OCI-LY3 (cell line): ENCODE measurements at regions not wholly inside any gene's neighbourhood (a gene's known extent, or its start where the extent isn't known, plus 50 kb on each side); places are given as distances from the start of the nearest gene placed in this dataset.

Experiments
- EZH2phosphoT487 ChIP-seq: fragments of 200-600 bp; shearing (Covaris generic); IDR thresholded peaks from 2 replicates; pipeline ENCODE4 v1.6.1; 2018; ENCODE audit warnings: antibody characterized with exemption, mixed run types, low read depth
- TF ChIP-seq, protein P1 (sequence below): fragments of 200-600, 300-600 bp; sonication (generic); IDR thresholded peaks from 2 replicates; pipeline ENCODE4 v1.5.1; 2014; ENCODE audit warnings: antibody characterized with exemption, low read length, low read depth

DNA sequence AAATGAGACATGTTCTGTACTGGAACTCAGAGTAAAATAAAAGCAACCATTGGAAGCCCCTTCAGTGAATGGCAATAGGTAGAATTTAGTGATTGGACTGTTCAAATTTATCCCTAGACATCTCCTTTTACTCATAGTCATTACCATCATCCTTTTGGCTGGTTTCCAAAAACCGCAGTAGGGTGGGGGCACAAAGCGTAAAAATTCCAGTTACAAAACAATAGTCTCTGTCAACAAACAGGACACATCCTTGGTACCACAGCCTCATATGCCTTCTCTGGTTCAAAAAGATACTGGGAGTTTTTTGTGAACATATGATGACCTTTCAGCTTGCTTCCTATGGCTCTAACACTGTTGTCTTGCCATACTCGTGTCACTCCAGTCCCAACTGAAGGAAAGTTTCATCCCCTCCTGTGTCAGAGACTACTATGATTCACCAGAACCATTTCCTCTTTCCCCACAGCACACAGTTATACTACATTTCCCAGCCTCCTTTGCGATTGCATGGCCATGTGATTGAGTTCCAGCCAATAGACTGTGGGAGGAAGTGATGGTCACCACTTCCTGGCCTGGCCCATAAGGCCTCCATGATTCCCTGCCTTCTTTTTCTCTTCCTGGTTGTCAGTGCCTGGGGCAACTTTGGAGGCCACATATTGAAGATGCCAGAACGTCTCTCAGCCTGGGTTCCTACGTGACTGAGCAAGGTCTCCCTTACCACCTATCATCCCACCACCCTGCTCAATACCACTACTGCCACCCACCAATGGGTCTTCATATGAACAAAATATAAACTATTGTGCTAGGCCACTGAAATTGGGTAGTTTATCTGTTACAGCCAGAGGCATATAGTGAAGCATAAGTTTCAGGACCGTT, 162.4 kb downstream of the ID4 start:
- TF ChIP-seq, protein P1, sequence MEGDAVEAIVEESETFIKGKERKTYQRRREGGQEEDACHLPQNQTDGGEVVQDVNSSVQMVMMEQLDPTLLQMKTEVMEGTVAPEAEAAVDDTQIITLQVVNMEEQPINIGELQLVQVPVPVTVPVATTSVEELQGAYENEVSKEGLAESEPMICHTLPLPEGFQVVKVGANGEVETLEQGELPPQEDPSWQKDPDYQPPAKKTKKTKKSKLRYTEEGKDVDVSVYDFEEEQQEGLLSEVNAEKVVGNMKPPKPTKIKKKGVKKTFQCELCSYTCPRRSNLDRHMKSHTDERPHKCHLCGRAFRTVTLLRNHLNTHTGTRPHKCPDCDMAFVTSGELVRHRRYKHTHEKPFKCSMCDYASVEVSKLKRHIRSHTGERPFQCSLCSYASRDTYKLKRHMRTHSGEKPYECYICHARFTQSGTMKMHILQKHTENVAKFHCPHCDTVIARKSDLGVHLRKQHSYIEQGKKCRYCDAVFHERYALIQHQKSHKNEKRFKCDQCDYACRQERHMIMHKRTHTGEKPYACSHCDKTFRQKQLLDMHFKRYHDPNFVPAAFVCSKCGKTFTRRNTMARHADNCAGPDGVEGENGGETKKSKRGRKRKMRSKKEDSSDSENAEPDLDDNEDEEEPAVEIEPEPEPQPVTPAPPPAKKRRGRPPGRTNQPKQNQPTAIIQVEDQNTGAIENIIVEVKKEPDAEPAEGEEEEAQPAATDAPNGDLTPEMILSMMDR: no peak
- TF ChIP-seq EZH2phosphoT487: no peak
